ENCODE measurements at regions not wholly inside any gene's neighbourhood (a gene's known extent, or its start where the extent isn't known, plus 50 kb on each side); places are given as distances from the start of the nearest gene placed in this dataset.

- Histone ChIP-seq H3K36me3 (ENCODE audit: insufficient read depth, low read length) (no peaks in the 10 kb centered on the region), H3K9me3 (ENCODE audit: insufficient read depth, low read depth, low read length) (peaks cover 6% of the 10 kb centered on the region; the same call in 1 of the 2 replicates), H3K4me1 (ENCODE audit: insufficient read depth, low read length) (no peaks in the 10 kb centered on the region), H3K27ac (ENCODE audit: low read depth, low read length) (no peak overlapping the region), H3K27me3 (ENCODE audit: insufficient read depth, low read length) (no peaks in the 10 kb centered on the region), H3K9ac (ENCODE audit: low read depth, low read length) (no peak overlapping the region), H3K4me3 (ENCODE audit: low read length) (no peak overlapping the region)
- 91% methylated on average over 16 of the region's 16 CpGs for WGBS
Observed at GRCh38 chr14:101176535-101177205, 273.1 kb upstream of the RTL1 start.

- Histone ChIP-seq H3K27ac (ENCODE audit: low read depth, low read length) (no peak overlapping the region), H3K36me3 (ENCODE audit: insufficient read depth, low read length) (no peaks in the 10 kb centered on the region), H3K4me3 (ENCODE audit: low read length) (no peak overlapping the region), H3K4me1 (ENCODE audit: insufficient read depth, low read length) (no peaks in the 10 kb centered on the region), H3K9me3 (ENCODE audit: insufficient read depth, low read depth, low read length) (peaks cover 6% of the 10 kb centered on the region; the same call in 1 of the 2 replicates), H3K9ac (ENCODE audit: low read depth, low read length) (no peak overlapping the region), H3K27me3 (ENCODE audit: insufficient read depth, low read length) (no peaks in the 10 kb centered on the region)
- 94% methylated on average over 23 of the region's 23 CpGs for WGBS
Observed at GRCh38 chr14:101177301-101177971, 273.9 kb upstream of the RTL1 start.

GRCh38 chr14:101178184-101179072 is 274.9 kb upstream of the RTL1 start:
- WGBS = 93% methylated on average over 22 of the region's 22 CpGs
- H3K9me3 ChIP-seq (ENCODE audit: insufficient read depth, low read depth, low read length) = no peaks in the 10 kb centered on the region
- no peak overlapping the region for H3K9ac ChIP-seq (ENCODE audit: low read depth, low read length)
- H3K27ac ChIP-seq (ENCODE audit: low read depth, low read length) = no peak overlapping the region
- no peaks in the 10 kb centered on the region for H3K36me3 ChIP-seq (ENCODE audit: insufficient read depth, low read length)
- H3K4me3 ChIP-seq (ENCODE audit: low read length) = no peak overlapping the region
- no peaks in the 10 kb centered on the region for H3K27me3 ChIP-seq (ENCODE audit: insufficient read depth, low read length)
- no peaks in the 10 kb centered on the region for H3K4me1 ChIP-seq (ENCODE audit: insufficient read depth, low read length)

GRCh38 chr14:101179691-101180211 is 276.2 kb upstream of the RTL1 start:
- WGBS = 84% methylated on average over 12 of the region's 12 CpGs

GRCh38 chr14:101181446-101182313 is 278.2 kb upstream of the RTL1 start:
- 95% methylated on average over 5 of the region's 6 CpGs for WGBS
- Histone ChIP-seq H3K9me3 (ENCODE audit: insufficient read depth, low read depth, low read length) (no peaks in the 10 kb centered on the region), H3K9ac (ENCODE audit: low read depth, low read length) (no peak overlapping the region), H3K4me1 (ENCODE audit: insufficient read depth, low read length) (no peaks in the 10 kb centered on the region), H3K27me3 (ENCODE audit: insufficient read depth, low read length) (no peaks in the 10 kb centered on the region), H3K36me3 (ENCODE audit: insufficient read depth, low read length) (no peaks in the 10 kb centered on the region), H3K27ac (ENCODE audit: low read depth, low read length) (no peak overlapping the region), H3K4me3 (ENCODE audit: low read length) (no peak overlapping the region)

More at GRCh38 chr14:101179691-101180211, 276.2 kb upstream of the RTL1 start:
- Histone ChIP-seq H3K4me3 (ENCODE audit: low read length) (no peak overlapping the region), H3K36me3 (ENCODE audit: insufficient read depth, low read length) (no peaks in the 10 kb centered on the region), H3K4me1 (ENCODE audit: insufficient read depth, low read length) (no peaks in the 10 kb centered on the region), H3K27me3 (ENCODE audit: insufficient read depth, low read length) (no peaks in the 10 kb centered on the region), H3K27ac (ENCODE audit: low read depth, low read length) (no peak overlapping the region), H3K9ac (ENCODE audit: low read depth, low read length) (no peak overlapping the region), H3K9me3 (ENCODE audit: insufficient read depth, low read depth, low read length) (no peaks in the 10 kb centered on the region)

GRCh38 chr14:101182476-101182875 is 279.0 kb upstream of the RTL1 start:
- Histone ChIP-seq H3K9ac (ENCODE audit: low read depth, low read length) (no peak overlapping the region), H3K27ac (ENCODE audit: low read depth, low read length) (no peak overlapping the region), H3K4me1 (ENCODE audit: insufficient read depth, low read length) (no peaks in the 10 kb centered on the region), H3K9me3 (ENCODE audit: insufficient read depth, low read depth, low read length) (no peaks in the 10 kb centered on the region), H3K4me3 (ENCODE audit: low read length) (no peak overlapping the region), H3K27me3 (ENCODE audit: insufficient read depth, low read length) (no peaks in the 10 kb centered on the region), H3K36me3 (ENCODE audit: insufficient read depth, low read length) (no peaks in the 10 kb centered on the region)
- 76% methylated on average over 5 of the region's 5 CpGs for WGBS

- Histone ChIP-seq H3K27ac (ENCODE audit: low read depth, low read length) (no peak overlapping the region), H3K4me3 (ENCODE audit: low read length) (no peak overlapping the region), H3K36me3 (ENCODE audit: insufficient read depth, low read length) (no peaks in the 10 kb centered on the region), H3K9ac (ENCODE audit: low read depth, low read length) (no peak overlapping the region), H3K4me1 (ENCODE audit: insufficient read depth, low read length) (no peaks in the 10 kb centered on the region), H3K9me3 (ENCODE audit: insufficient read depth, low read depth, low read length) (no peaks in the 10 kb centered on the region), H3K27me3 (ENCODE audit: insufficient read depth, low read length) (no peaks in the 10 kb centered on the region)
- WGBS = 40% methylated on average over 23 of the region's 23 CpGs
Observed at GRCh38 chr14:101183376-101184103, 280.0 kb upstream of the RTL1 start.

- Histone ChIP-seq H3K9ac (ENCODE audit: low read depth, low read length) (no peak overlapping the region), H3K9me3 (ENCODE audit: insufficient read depth, low read depth, low read length) (no peaks in the 10 kb centered on the region), H3K4me1 (ENCODE audit: insufficient read depth, low read length) (no peaks in the 10 kb centered on the region), H3K36me3 (ENCODE audit: insufficient read depth, low read length) (no peaks in the 10 kb centered on the region), H3K27ac (ENCODE audit: low read depth, low read length) (no peak overlapping the region), H3K4me3 (ENCODE audit: low read length) (no peak overlapping the region), H3K27me3 (ENCODE audit: insufficient read depth, low read length) (no peaks in the 10 kb centered on the region)
- 91% methylated on average over 12 of the region's 12 CpGs for WGBS
Observed at GRCh38 chr14:101184104-101184455, 280.6 kb upstream of the RTL1 start.

- no peaks in the 10 kb centered on the region for H3K9me3 ChIP-seq (ENCODE audit: insufficient read depth, low read depth, low read length)
- H3K36me3 ChIP-seq (ENCODE audit: insufficient read depth, low read length) = no peaks in the 10 kb centered on the region
- H3K27me3 ChIP-seq (ENCODE audit: insufficient read depth, low read length) = no peaks in the 10 kb centered on the region
- no peaks in the 10 kb centered on the region for H3K4me1 ChIP-seq (ENCODE audit: insufficient read depth, low read length)
- H3K4me3 ChIP-seq (ENCODE audit: low read length) = no peak overlapping the region
- WGBS = 94% methylated on average over 6 of the region's 6 CpGs
- no peak overlapping the region for H3K27ac ChIP-seq (ENCODE audit: low read depth, low read length)
- no peak overlapping the region for H3K9ac ChIP-seq (ENCODE audit: low read depth, low read length)
Observed at GRCh38 chr14:101184572-101184971, 281.1 kb upstream of the RTL1 start.
